ENCODE measurements at regions not wholly inside any gene's neighbourhood (a gene's known extent, or its start where the extent isn't known, plus 50 kb on each side); places are given as distances from the start of the nearest gene placed in this dataset.

- no peaks in the 10 kb centered on the region for H3K9me3 ChIP-seq (ENCODE audit: control insufficient read depth in 2 of 3, low read length in 3 of 3)
- Mint-ChIP-seq H3K4me1 (peaks cover 4 to 38% (median 11%) of the 10 kb centered on the region in 7 donors), H3K36me3 (peaks cover 0 to 29% (median 0%) of the 10 kb centered on the region in 5 donors), H3K27ac (no peak overlapping the region), H3K9me3 (peaks cover 0 to 4% (median 0%) of the 10 kb centered on the region in 11 donors), H3K27me3 (no peaks in the 10 kb centered on the region), H3K4me3 (peak overlapping the region in 7 of 10 donors; percentile 8 to 49 (median 16))
- ChIA-PET CTCF (no interaction called here), POLR2A (interaction anchor here (1.3 kb wide), 1 partner anchor 10 kb away, joined by 3 read pairs; no protein-coding TSS in a partner anchor)
- intact Hi-C loops (cut with micrococcal nuclease): loop anchor here in 1 of 2 donors (10.0 kb wide), 1 partner anchor 126 kb away; no protein-coding TSS in a partner anchor
- H3K36me3 ChIP-seq (ENCODE audit: control insufficient read depth in 2 of 3, insufficient read depth in 3 of 3, low read length in 3 of 3): no peaks in the 10 kb centered on the region
- peak; percentile 32 for ATAC-seq
- H3K4me3 ChIP-seq (ENCODE audit: low read length): no peak overlapping the region
- DNase-seq: no peak
- no peaks in the 10 kb centered on the region for H3K27me3 ChIP-seq (ENCODE audit: control insufficient read depth in 2 of 2, insufficient read depth in 2 of 2, low read length in 2 of 2)
- no peak overlapping the region for H3K27ac ChIP-seq (ENCODE audit: low read depth, low read length)
- H3K4me1 ChIP-seq (ENCODE audit: control insufficient read depth in 2 of 2, insufficient read depth in 2 of 2, low read length in 2 of 2): no peaks in the 10 kb centered on the region
Measured at GRCh38 chr7:17130281-17131059, 168.0 kb upstream of the AHR start.

DNA sequence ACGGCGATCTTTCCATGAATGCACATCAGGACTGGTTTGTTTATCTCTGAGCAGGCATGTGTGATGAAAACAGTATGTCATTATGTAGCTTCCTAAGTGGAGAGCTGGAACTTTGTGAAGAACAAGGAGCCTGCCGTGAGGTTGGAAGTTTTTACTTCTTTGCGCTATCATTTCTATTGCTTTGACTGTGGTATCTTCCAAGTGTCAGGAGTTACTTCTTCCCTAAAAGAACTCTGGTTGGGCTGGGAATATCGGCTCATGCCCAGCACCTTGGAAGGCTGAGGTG lies 167.4 kb upstream of the AHR start:
- no peaks in the 10 kb centered on the region for H3K36me3 ChIP-seq (ENCODE audit: control insufficient read depth in 2 of 3, insufficient read depth in 3 of 3, low read length in 3 of 3)
- no peaks in the 10 kb centered on the region for H3K27me3 ChIP-seq (ENCODE audit: control insufficient read depth in 2 of 2, insufficient read depth in 2 of 2, low read length in 2 of 2)
- H3K4me1 ChIP-seq (ENCODE audit: control insufficient read depth in 2 of 2, insufficient read depth in 2 of 2, low read length in 2 of 2): no peaks in the 10 kb centered on the region
- intact Hi-C loops (cut with micrococcal nuclease): loop anchor here in 1 of 2 donors (10.0 kb wide), 1 partner anchor 126 kb away; no protein-coding TSS in a partner anchor
- POLR2A ChIA-PET: interaction anchor here (1.3 kb wide), 1 partner anchor 9 kb away, joined by 3 read pairs; no protein-coding TSS in a partner anchor
- Mint-ChIP-seq H3K9me3 (peaks cover 0 to 4% (median 0%) of the 10 kb centered on the region in 11 donors), H3K36me3 (peaks cover 0 to 32% (median 0%) of the 10 kb centered on the region in 5 donors), H3K4me1 (peaks cover 4 to 38% (median 11%) of the 10 kb centered on the region in 7 donors), H3K27ac (no peak overlapping the region), H3K4me3 (peak overlapping the region in 3 of 10 donors; percentile 8 to 49 (median 16)), H3K27me3 (no peaks in the 10 kb centered on the region)
- no peak for DNase-seq
- no peak overlapping the region for H3K4me3 ChIP-seq (ENCODE audit: low read length)
- no peak for ATAC-seq
- H3K27ac ChIP-seq (ENCODE audit: low read depth, low read length): no peak overlapping the region
- CTCF ChIA-PET: no interaction called here
- H3K9me3 ChIP-seq (ENCODE audit: control insufficient read depth in 2 of 3, low read length in 3 of 3): no peaks in the 10 kb centered on the region

GRCh38 chr7:17131983-17132655 lies 166.3 kb upstream of the AHR start:
- Histone ChIP-seq H3K4me3 (ENCODE audit: low read length) (no peak overlapping the region), H3K4me1 (ENCODE audit: control insufficient read depth in 2 of 2, insufficient read depth in 2 of 2, low read length in 2 of 2) (peaks cover 0 to 4% of the 10 kb centered on the region in 2 donors), H3K9me3 (ENCODE audit: control insufficient read depth in 2 of 3, low read length in 3 of 3) (no peaks in the 10 kb centered on the region), H3K36me3 (ENCODE audit: control insufficient read depth in 2 of 3, insufficient read depth in 3 of 3, low read length in 3 of 3) (no peaks in the 10 kb centered on the region), H3K27me3 (ENCODE audit: control insufficient read depth in 2 of 2, insufficient read depth in 2 of 2, low read length in 2 of 2) (no peaks in the 10 kb centered on the region), H3K27ac (ENCODE audit: low read depth, low read length) (no peak overlapping the region)
- no peak overlapping the region for H3K27ac Mint-ChIP-seq
- intact Hi-C loops (cut with micrococcal nuclease): loop anchor here in 1 of 2 donors (10.0 kb wide), 1 partner anchor 127 kb away; no protein-coding TSS in a partner anchor
- H3K27me3 Mint-ChIP-seq: no peaks in the 10 kb centered on the region
- H3K4me1 Mint-ChIP-seq: peaks cover 4 to 39% (median 13%) of the 10 kb centered on the region in 7 donors
- CTCF ChIA-PET: interaction anchor here (0.6 kb wide), 1 partner anchor 66 kb away, joined by 3 read pairs; no protein-coding TSS in a partner anchor
- H3K36me3 Mint-ChIP-seq: peaks cover 0 to 35% (median 0%) of the 10 kb centered on the region in 5 donors
- H3K9me3 Mint-ChIP-seq: peaks cover 0 to 4% (median 0%) of the 10 kb centered on the region in 11 donors
- ATAC-seq (no peak), DNase-seq (no peak)
- POLR2A ChIA-PET: no interaction called here
- H3K4me3 Mint-ChIP-seq: no peak overlapping the region

DNA sequence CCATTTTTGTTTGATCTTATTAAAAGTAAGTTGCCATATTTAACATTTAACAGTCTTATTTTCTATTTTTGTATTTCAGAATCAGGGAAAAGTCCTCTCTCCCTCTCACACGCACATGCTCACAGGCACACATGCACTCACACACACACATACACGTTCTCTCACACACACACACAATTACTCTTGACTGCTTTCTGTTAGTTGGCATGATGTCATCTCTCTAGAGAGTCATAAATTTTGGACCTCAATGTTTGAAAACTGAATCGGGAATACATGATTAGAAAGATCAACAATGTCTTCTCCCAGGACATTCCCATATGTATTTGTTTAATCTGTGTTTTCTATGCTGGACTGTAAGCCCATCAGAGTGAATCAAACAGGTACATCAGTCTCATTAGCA lies 165.7 kb upstream of the AHR start:
- no peak overlapping the region for H3K27ac ChIP-seq (ENCODE audit: low read depth, low read length)
- Mint-ChIP-seq H3K4me3 (no peak overlapping the region), H3K4me1 (peaks cover 4 to 40% (median 14%) of the 10 kb centered on the region in 7 donors), H3K9me3 (peaks cover 0 to 3% (median 0%) of the 10 kb centered on the region in 11 donors), H3K27ac (no peak overlapping the region), H3K27me3 (no peaks in the 10 kb centered on the region), H3K36me3 (peaks cover 0 to 33% (median 0%) of the 10 kb centered on the region in 5 donors)
- CTCF ChIA-PET: no interaction called here
- POLR2A ChIA-PET: no interaction called here
- no peaks in the 10 kb centered on the region for H3K9me3 ChIP-seq (ENCODE audit: control insufficient read depth in 2 of 3, low read length in 3 of 3)
- no peak for ATAC-seq
- no peak for DNase-seq
- no peak overlapping the region for H3K4me3 ChIP-seq (ENCODE audit: low read length)
- H3K27me3 ChIP-seq (ENCODE audit: control insufficient read depth in 2 of 2, insufficient read depth in 2 of 2, low read length in 2 of 2): no peaks in the 10 kb centered on the region
- intact Hi-C loops (cut with micrococcal nuclease): loop anchor here in 1 of 2 donors (10.0 kb wide), 1 partner anchor 128 kb away; no protein-coding TSS in a partner anchor
- H3K36me3 ChIP-seq (ENCODE audit: control insufficient read depth in 2 of 3, insufficient read depth in 3 of 3, low read length in 3 of 3): no peaks in the 10 kb centered on the region
- H3K4me1 ChIP-seq (ENCODE audit: control insufficient read depth in 2 of 2, insufficient read depth in 2 of 2, low read length in 2 of 2): peaks cover 0 to 6% of the 10 kb centered on the region in 2 donors

DNA sequence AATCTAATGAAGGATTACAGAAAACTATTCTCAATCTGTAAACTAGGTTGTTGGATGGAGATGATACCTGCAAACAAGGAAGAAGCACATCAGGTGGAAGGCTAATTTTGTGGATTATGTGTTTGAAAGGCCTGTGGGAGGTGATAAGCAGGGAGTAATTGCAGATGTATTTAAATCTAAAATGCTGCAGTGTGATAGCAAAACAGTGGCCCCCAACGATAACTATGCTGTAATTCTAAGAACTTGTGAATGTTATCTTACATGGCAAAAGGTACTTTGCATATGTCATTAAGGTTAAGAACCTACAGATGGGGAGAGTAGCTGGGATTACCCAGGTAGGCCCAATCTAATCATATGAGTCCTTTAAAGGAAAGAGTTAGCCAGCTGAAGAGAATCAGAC lies 164.5 kb upstream of the AHR start:
- Mint-ChIP-seq H3K4me1 (peaks cover 15 to 53% (median 26%) of the 10 kb centered on the region in 7 donors), H3K36me3 (peaks cover 0 to 35% (median 0%) of the 10 kb centered on the region in 5 donors), H3K9me3 (peaks cover 0 to 3% (median 0%) of the 10 kb centered on the region in 11 donors), H3K4me3 (no peak overlapping the region), H3K27me3 (no peaks in the 10 kb centered on the region), H3K27ac (peak overlapping the region in 1 of 9 donors; percentile 41)
- Histone ChIP-seq H3K27me3 (ENCODE audit: control insufficient read depth in 2 of 2, insufficient read depth in 2 of 2, low read length in 2 of 2) (no peaks in the 10 kb centered on the region), H3K36me3 (ENCODE audit: control insufficient read depth in 2 of 3, insufficient read depth in 3 of 3, low read length in 3 of 3) (no peaks in the 10 kb centered on the region), H3K4me3 (ENCODE audit: low read length) (no peak overlapping the region), H3K27ac (ENCODE audit: low read depth, low read length) (no peak overlapping the region), H3K9me3 (ENCODE audit: control insufficient read depth in 2 of 3, low read length in 3 of 3) (no peaks in the 10 kb centered on the region), H3K4me1 (ENCODE audit: control insufficient read depth in 2 of 2, insufficient read depth in 2 of 2, low read length in 2 of 2) (peaks cover 10 to 18% of the 10 kb centered on the region in 2 donors)
- CTCF ChIA-PET: no interaction called here
- DNase-seq: no peak
- intact Hi-C loops (cut with micrococcal nuclease): loop anchor here in 1 of 2 donors (10.0 kb wide), 1 partner anchor 129 kb away; no protein-coding TSS in a partner anchor
- POLR2A ChIA-PET: no interaction called here
- no peak for ATAC-seq

DNA sequence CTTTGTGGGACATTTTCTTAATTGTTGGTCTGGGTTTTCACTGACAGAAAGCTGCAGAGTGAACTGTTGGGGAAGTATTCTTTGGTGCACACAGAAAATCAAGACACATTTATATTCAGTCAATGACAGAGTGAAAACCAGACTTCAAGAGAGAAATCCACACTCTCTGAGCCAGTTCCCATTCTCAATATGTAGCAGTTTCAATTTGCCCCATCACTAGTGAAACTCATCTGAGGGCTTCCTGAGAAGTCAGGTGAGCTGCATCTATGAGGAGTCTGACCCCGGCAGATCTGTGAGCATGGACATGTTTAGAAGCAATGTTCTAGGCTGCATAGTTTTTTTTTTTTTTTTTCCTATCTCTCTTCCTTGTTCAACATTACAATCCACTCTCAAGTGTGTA lies 163.7 kb upstream of the AHR start:
- Histone ChIP-seq H3K4me1 (ENCODE audit: control insufficient read depth in 2 of 2, insufficient read depth in 2 of 2, low read length in 2 of 2) (peaks cover 17 to 27% of the 10 kb centered on the region in 2 donors), H3K27ac (ENCODE audit: low read depth, low read length) (no peak overlapping the region), H3K36me3 (ENCODE audit: control insufficient read depth in 2 of 3, insufficient read depth in 3 of 3, low read length in 3 of 3) (no peaks in the 10 kb centered on the region), H3K9me3 (ENCODE audit: control insufficient read depth in 2 of 3, low read length in 3 of 3) (no peaks in the 10 kb centered on the region), H3K4me3 (ENCODE audit: low read length) (no peak overlapping the region), H3K27me3 (ENCODE audit: control insufficient read depth in 2 of 2, insufficient read depth in 2 of 2, low read length in 2 of 2) (no peaks in the 10 kb centered on the region)
- Mint-ChIP-seq H3K9me3 (peaks cover 0 to 3% (median 0%) of the 10 kb centered on the region in 11 donors), H3K27ac (peak overlapping the region in 2 of 9 donors; percentile 20 to 65), H3K4me3 (peak overlapping the region in 1 of 10 donors; percentile 28), H3K4me1 (peaks cover 23 to 61% (median 34%) of the 10 kb centered on the region in 7 donors), H3K36me3 (peaks cover 0 to 35% (median 0%) of the 10 kb centered on the region in 5 donors), H3K27me3 (no peaks in the 10 kb centered on the region)
- intact Hi-C loops (cut with micrococcal nuclease): loop anchor here in 1 of 2 donors (10.0 kb wide), 1 partner anchor 130 kb away; no protein-coding TSS in a partner anchor
- POLR2A ChIA-PET: no interaction called here
- CTCF ChIA-PET: no interaction called here
- no peak for DNase-seq
- ATAC-seq: no peak
